ENCODE measurements at regions not wholly inside any gene's neighbourhood (a gene's known extent, or its start where the extent isn't known, plus 50 kb on each side); places are given as distances from the start of the nearest gene placed in this dataset.
"Not testable (repeated sequence)": the region's sequence is repeated elsewhere in the genome, so short reads cannot be mapped to it uniquely, and the experiment has no call there.

DNA sequence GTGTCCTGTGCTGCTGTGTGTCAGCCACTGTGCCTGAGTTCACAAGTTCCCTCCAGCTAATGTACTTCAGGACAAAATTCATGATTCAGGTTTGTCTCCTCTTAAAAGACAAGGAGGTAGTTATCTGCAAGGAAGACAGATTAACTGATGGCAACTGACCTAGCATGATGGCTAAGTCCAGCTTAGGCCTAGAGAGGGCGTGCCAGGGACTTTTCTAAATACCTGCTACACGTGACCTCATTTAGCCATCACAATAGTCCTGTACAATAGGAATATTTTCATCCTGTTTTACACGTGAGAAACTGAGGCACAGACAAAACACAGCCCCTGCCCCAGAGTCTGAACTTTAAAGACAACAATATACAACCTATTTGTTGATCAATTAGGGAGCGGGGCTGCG lies 275.7 kb downstream of the XPNPEP1 start:
- Histone ChIP-seq H3K4me3 (ENCODE audit: low read depth in 1 of 2, low read length in 2 of 2) (no peak overlapping the region), H3K9ac (ENCODE audit: low read length) (no peak overlapping the region), H3K27me3 (ENCODE audit: control insufficient read depth in 1 of 2, insufficient read depth in 2 of 2, low read length in 2 of 2) (no peaks in the 10 kb centered on the region), H3K36me3 (ENCODE audit: insufficient read depth, low read length) (no peaks in the 10 kb centered on the region), H3K4me1 (ENCODE audit: insufficient read depth, low read length) (no peaks in the 10 kb centered on the region), H3K9me3 (ENCODE audit: low read length) (no peaks in the 10 kb centered on the region), H3K27ac (ENCODE audit: low read depth, low read length) (no peak overlapping the region)

DNA sequence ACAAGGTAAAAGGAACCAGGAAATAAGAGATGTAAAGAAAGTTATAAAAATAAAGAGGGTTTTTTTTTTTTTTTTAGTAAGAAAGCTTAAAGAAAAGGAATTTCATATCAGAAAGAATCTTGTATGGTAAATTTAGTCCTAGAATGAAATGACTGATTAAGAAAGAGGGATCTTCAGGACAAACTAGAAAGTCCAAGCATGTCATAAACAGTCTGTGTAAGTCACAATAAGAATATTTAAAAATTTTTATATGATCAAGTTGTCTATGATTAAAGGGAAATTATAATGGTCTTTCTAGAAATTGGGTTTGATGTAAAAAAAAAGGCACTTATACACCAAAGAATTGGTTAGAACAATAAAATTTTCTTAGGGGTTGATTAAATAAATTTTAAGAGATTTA lies 289.5 kb downstream of the XPNPEP1 start:
- Histone ChIP-seq H3K27ac (ENCODE audit: low read depth, low read length) (no peak overlapping the region), H3K27me3 (ENCODE audit: control insufficient read depth in 1 of 2, insufficient read depth in 2 of 2, low read length in 2 of 2) (no peaks in the 10 kb centered on the region), H3K4me1 (ENCODE audit: insufficient read depth, low read length) (no peaks in the 10 kb centered on the region), H3K9me3 (ENCODE audit: low read length) (no peaks in the 10 kb centered on the region), H3K36me3 (ENCODE audit: insufficient read depth, low read length) (no peaks in the 10 kb centered on the region), H3K9ac (ENCODE audit: low read length) (no peak overlapping the region), H3K4me3 (ENCODE audit: low read depth in 1 of 2, low read length in 2 of 2) (no peak overlapping the region)

DNA sequence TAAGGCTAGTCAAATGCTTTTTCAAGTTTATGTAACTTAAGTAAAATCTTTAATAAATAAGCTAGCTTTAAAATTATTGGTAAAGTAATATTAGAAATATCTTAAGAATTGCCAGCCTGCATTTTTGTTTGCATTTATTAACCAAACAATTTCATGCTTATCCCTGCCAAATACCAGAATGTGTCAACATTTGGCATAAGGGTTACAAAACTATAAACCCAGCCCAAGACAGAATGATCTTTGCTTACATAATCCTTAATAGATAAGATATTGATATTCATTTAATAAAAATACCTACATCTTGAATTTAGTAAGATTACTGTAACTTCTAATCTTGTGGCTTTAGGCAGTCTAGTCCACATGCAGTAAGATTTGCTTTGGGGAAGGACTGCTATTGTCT lies 290.3 kb downstream of the XPNPEP1 start:
- not testable (repeated sequence) for H3K9ac ChIP-seq (ENCODE audit: low read length); H3K4me1 ChIP-seq (ENCODE audit: insufficient read depth, low read length); H3K4me3 ChIP-seq (ENCODE audit: low read depth in 1 of 2, low read length in 2 of 2); H3K36me3 ChIP-seq (ENCODE audit: insufficient read depth, low read length); H3K27me3 ChIP-seq (ENCODE audit: control insufficient read depth in 1 of 2, insufficient read depth in 2 of 2, low read length in 2 of 2); H3K9me3 ChIP-seq (ENCODE audit: low read length); H3K27ac ChIP-seq (ENCODE audit: low read depth, low read length)

DNA sequence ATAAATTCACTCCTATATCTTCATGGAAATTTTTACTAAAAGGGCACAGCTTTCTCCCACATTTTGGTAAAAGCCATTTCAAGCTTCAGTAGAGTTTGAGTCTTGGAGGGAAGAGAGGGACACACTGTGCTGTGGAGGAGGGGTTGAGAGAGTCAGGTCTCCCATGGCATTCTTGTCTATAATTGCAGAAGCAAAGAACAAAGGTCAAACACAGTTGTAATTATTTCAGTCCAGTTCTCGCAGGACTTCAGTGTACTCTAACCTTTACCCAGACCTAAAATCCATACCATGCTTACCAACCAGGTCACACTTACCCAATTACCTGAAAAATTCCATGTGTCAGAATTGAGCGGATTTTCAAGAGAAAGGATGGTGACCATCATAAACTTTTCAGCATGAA lies 298.4 kb downstream of the XPNPEP1 start:
- no peak overlapping the region for H3K4me3 ChIP-seq (ENCODE audit: low read depth in 1 of 2, low read length in 2 of 2)
- H3K9ac ChIP-seq (ENCODE audit: low read length), result no peak overlapping the region
- H3K9me3 ChIP-seq (ENCODE audit: low read length), result no peaks in the 10 kb centered on the region
- no peaks in the 10 kb centered on the region for H3K27me3 ChIP-seq (ENCODE audit: control insufficient read depth in 1 of 2, insufficient read depth in 2 of 2, low read length in 2 of 2)
- no peaks in the 10 kb centered on the region for H3K4me1 ChIP-seq (ENCODE audit: insufficient read depth, low read length)
- no peak overlapping the region for H3K27ac ChIP-seq (ENCODE audit: low read depth, low read length)
- no peaks in the 10 kb centered on the region for H3K36me3 ChIP-seq (ENCODE audit: insufficient read depth, low read length)

DNA sequence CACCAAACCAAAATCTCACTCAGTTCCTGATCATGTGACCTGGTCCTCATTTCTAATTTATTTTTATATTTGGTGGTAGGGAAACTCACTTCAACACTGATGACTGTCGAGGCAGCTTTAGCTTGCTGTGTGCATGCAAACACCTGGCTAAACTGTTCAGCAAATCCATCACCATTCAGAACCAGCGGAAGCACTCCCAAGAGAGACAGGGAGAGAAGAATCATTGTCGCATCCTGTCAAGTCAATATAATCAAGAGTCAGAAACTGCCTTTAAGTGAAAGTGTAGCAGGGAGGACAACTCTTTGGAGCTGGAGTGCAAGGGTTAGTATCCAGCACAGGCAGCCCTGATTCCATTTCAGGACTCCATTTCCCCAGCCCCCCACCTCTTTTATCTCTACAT lies 300.7 kb downstream of the XPNPEP1 start:
- no peak overlapping the region for H3K9ac ChIP-seq (ENCODE audit: low read length)
- H3K4me1 ChIP-seq (ENCODE audit: insufficient read depth, low read length), result no peaks in the 10 kb centered on the region

DNA sequence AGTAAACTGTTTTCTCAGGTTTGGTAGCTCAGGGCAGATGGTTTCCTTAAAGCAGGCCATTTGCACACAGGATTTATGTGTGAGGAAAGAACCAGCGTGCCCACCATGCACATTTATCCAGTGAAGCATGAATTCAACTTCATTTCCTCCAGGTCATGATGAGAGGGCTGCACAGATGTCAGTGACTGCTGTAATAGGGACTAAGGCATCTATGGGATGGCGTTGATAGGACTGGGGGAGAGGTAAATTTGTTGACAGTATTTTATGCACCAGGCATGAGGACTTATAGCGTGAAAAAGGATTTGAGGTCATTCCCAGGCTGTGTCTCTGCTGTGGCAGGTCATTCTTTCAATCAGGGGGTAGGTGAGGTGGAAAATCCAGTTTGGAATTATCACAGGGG lies 302.9 kb downstream of the XPNPEP1 start:
- Histone ChIP-seq H3K4me3 (ENCODE audit: low read depth in 1 of 2, low read length in 2 of 2) (no peak overlapping the region), H3K4me1 (ENCODE audit: insufficient read depth, low read length) (no peaks in the 10 kb centered on the region), H3K36me3 (ENCODE audit: insufficient read depth, low read length) (no peaks in the 10 kb centered on the region), H3K27ac (ENCODE audit: low read depth, low read length) (no peak overlapping the region), H3K27me3 (ENCODE audit: control insufficient read depth in 1 of 2, insufficient read depth in 2 of 2, low read length in 2 of 2) (no peaks in the 10 kb centered on the region), H3K9me3 (ENCODE audit: low read length) (no peaks in the 10 kb centered on the region), H3K9ac (ENCODE audit: low read length) (no peak overlapping the region)

More for the DNA sequence above, 300.7 kb downstream of the XPNPEP1 start:
- H3K4me3 ChIP-seq (ENCODE audit: low read depth in 1 of 2, low read length in 2 of 2), result no peak overlapping the region
- no peak overlapping the region for H3K27ac ChIP-seq (ENCODE audit: low read depth, low read length)
- H3K27me3 ChIP-seq (ENCODE audit: control insufficient read depth in 1 of 2, insufficient read depth in 2 of 2, low read length in 2 of 2), result no peaks in the 10 kb centered on the region
- no peaks in the 10 kb centered on the region for H3K36me3 ChIP-seq (ENCODE audit: insufficient read depth, low read length)
- no peaks in the 10 kb centered on the region for H3K9me3 ChIP-seq (ENCODE audit: low read length)

DNA sequence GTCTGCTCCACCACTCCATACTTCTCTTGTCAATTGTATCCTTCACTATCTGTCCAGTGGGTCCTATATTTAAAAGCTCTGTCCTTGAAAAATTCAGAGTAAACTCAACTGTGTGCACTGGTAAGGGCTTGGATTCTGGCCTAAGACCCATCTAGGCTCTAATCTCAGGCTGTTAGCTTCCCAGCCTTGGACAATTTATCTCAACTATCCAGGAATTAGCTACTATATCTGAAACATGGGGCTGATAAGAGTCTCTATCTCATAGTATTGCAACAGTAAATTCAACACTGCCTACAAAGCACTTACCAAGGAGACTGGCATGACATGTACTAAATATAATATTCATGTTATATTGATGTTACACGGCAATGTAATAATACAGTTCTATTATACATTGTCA lies 303.4 kb downstream of the XPNPEP1 start:
- H3K36me3 ChIP-seq (ENCODE audit: insufficient read depth, low read length), result no peaks in the 10 kb centered on the region
- no peak overlapping the region for H3K9ac ChIP-seq (ENCODE audit: low read length)
- no peaks in the 10 kb centered on the region for H3K4me1 ChIP-seq (ENCODE audit: insufficient read depth, low read length)
- no peaks in the 10 kb centered on the region for H3K9me3 ChIP-seq (ENCODE audit: low read length)
- H3K27me3 ChIP-seq (ENCODE audit: control insufficient read depth in 1 of 2, insufficient read depth in 2 of 2, low read length in 2 of 2), result no peaks in the 10 kb centered on the region
- H3K27ac ChIP-seq (ENCODE audit: low read depth, low read length), result no peak overlapping the region
- H3K4me3 ChIP-seq (ENCODE audit: low read depth in 1 of 2, low read length in 2 of 2), result no peak overlapping the region

DNA sequence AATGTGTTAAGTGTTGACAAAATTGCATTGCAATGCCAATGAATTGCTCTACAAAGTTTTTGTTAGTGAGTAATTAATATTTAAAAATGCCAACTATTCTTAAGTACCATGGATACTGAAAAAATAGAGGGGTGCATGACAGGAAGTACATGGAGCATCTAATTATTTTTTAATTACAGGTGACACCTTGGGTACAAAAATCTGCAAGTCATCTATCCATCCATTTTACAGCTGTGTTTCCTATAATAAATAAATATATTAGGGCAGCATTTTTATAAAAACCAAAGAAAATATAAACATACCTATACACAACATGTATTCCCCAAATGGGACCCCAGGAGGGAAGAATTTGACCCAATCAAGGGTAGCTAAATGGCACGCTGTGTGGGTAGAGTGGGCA lies 304.6 kb downstream of the XPNPEP1 start:
- no peak overlapping the region for H3K27ac ChIP-seq (ENCODE audit: low read depth, low read length)
- no peaks in the 10 kb centered on the region for H3K9me3 ChIP-seq (ENCODE audit: low read length)
- H3K9ac ChIP-seq (ENCODE audit: low read length), result no peak overlapping the region
- no peak overlapping the region for H3K4me3 ChIP-seq (ENCODE audit: low read depth in 1 of 2, low read length in 2 of 2)
- H3K27me3 ChIP-seq (ENCODE audit: control insufficient read depth in 1 of 2, insufficient read depth in 2 of 2, low read length in 2 of 2), result no peaks in the 10 kb centered on the region
- no peaks in the 10 kb centered on the region for H3K36me3 ChIP-seq (ENCODE audit: insufficient read depth, low read length)
- H3K4me1 ChIP-seq (ENCODE audit: insufficient read depth, low read length), result no peaks in the 10 kb centered on the region

DNA sequence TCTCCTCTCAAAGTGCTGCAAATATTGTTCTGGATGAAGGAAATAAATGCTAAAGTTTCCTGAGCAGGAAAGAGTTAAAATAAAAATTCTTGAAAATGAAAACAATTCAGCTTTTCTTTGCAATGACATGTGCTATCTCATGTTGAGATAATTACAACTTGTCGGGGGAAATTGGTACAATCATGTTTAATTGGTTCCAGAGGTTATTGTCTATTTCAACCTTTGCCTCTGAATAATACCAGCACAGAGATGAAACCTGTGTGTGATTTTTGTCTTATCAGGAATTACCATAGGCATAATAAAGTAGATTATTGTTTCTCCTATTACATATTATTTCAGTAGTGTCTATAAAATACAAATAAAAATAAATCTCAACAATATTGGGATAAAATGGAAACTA lies 305.0 kb downstream of the XPNPEP1 start:
- H3K4me3 ChIP-seq (ENCODE audit: low read depth in 1 of 2, low read length in 2 of 2), result no peak overlapping the region
- no peaks in the 10 kb centered on the region for H3K27me3 ChIP-seq (ENCODE audit: control insufficient read depth in 1 of 2, insufficient read depth in 2 of 2, low read length in 2 of 2)
- no peak overlapping the region for H3K27ac ChIP-seq (ENCODE audit: low read depth, low read length)
- H3K9me3 ChIP-seq (ENCODE audit: low read length), result no peaks in the 10 kb centered on the region
- H3K4me1 ChIP-seq (ENCODE audit: insufficient read depth, low read length), result no peaks in the 10 kb centered on the region
- H3K9ac ChIP-seq (ENCODE audit: low read length), result no peak overlapping the region
- no peaks in the 10 kb centered on the region for H3K36me3 ChIP-seq (ENCODE audit: insufficient read depth, low read length)

DNA sequence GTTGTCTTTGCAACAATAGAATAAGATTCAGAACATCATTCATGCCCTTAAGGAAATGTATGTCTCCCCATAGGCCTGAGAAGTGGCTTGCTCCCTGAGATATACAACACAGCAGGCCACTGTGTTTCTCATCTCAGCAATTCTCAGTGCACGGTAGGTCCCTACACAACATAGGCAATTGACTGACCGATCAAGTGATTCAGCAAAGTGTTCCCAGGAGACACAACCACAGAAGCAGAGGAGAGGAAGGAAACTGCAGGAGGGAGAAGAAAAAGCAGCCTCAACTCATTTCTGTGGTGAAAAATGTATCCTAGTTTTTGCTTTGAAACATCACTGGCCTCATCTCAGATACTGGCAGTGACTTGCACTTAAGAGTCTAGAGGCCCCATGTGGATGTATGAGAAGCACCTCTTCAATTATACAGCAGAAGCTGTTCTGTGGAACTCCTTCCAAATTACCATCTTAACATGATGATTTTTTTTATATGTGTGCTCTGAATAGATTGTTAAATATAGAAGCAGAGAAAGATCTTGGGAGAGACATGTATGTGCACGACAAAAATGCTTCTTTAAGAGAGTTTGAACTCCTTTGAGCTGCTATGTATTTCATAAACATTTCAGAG lies 306.8 kb downstream of the XPNPEP1 start:
- Histone ChIP-seq H3K9me3 (ENCODE audit: low read length) (no peaks in the 10 kb centered on the region), H3K27ac (ENCODE audit: low read depth, low read length) (no peak overlapping the region), H3K9ac (ENCODE audit: low read length) (no peak overlapping the region), H3K4me3 (ENCODE audit: low read depth in 1 of 2, low read length in 2 of 2) (no peak overlapping the region), H3K36me3 (ENCODE audit: insufficient read depth, low read length) (no peaks in the 10 kb centered on the region), H3K4me1 (ENCODE audit: insufficient read depth, low read length) (no peaks in the 10 kb centered on the region), H3K27me3 (ENCODE audit: control insufficient read depth in 1 of 2, insufficient read depth in 2 of 2, low read length in 2 of 2) (no peaks in the 10 kb centered on the region)

DNA sequence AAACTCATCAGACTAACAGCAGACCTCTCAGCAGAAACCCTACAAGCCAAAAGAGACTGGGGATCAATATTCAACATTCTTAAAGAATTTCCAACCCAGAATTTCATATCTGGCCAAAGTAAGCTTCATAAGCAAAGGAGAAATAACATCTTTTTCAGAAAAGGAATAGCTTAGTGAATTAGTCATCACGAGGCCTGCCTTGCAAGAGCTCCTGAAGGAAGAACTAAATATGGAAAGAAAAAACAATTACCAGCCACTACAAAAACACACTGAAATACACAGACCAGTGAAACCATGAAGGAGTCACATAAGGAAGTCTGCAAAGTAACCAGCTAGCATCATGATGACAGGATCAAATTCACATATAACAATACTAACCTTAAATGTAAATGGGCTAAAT lies 328.0 kb downstream of the XPNPEP1 start:
- not testable (repeated sequence) for H3K27me3 ChIP-seq (ENCODE audit: control insufficient read depth in 1 of 2, insufficient read depth in 2 of 2, low read length in 2 of 2); H3K4me1 ChIP-seq (ENCODE audit: insufficient read depth, low read length); H3K9me3 ChIP-seq (ENCODE audit: low read length); H3K9ac ChIP-seq (ENCODE audit: low read length); H3K4me3 ChIP-seq (ENCODE audit: low read depth in 1 of 2, low read length in 2 of 2); H3K27ac ChIP-seq (ENCODE audit: low read depth, low read length); H3K36me3 ChIP-seq (ENCODE audit: insufficient read depth, low read length)

DNA sequence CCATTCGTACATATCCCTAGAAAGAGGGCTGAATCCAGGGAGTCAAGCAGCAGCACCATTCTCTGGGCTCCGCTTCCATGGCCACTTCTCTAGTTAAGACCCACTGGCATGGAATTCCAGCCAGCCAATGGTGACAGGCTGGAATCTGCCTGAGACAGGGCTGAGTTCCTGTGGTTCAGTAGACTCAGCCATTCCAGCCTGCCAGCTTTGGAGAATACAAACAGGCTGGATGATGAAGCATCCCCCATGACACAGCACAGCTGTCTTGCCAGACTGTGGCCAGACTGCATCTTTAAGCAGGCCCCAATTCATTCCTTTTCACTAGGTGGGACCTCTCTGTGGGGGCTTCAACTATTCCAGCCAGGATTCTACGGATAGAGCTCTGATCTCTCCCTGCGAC lies 329.6 kb downstream of the XPNPEP1 start:
- Histone ChIP-seq H3K4me1 (ENCODE audit: insufficient read depth, low read length) (no peaks in the 10 kb centered on the region), H3K27me3 (ENCODE audit: control insufficient read depth in 1 of 2, insufficient read depth in 2 of 2, low read length in 2 of 2) (no peaks in the 10 kb centered on the region), H3K9ac (ENCODE audit: low read length) (no peak overlapping the region), H3K27ac (ENCODE audit: low read depth, low read length) (no peak overlapping the region), H3K9me3 (ENCODE audit: low read length) (no peaks in the 10 kb centered on the region), H3K36me3 (ENCODE audit: insufficient read depth, low read length) (no peaks in the 10 kb centered on the region), H3K4me3 (ENCODE audit: low read depth in 1 of 2, low read length in 2 of 2) (no peak overlapping the region)

Data from muscle layer of colon (tissue), 2 donors.